Stomach (tissue), 8 donors: ENCODE measurements at regions not wholly inside any gene's neighbourhood (a gene's known extent, or its start where the extent isn't known, plus 50 kb on each side); places are given as distances from the start of the nearest gene placed in this dataset.

Experiments
- DNase-seq, 2 donors: peaks; one replicate each; pipeline versions ENCODE4 v3.0.0 to v3.0.0-alpha.2; 2013 to 2019
- H3K27ac ChIP-seq, 5 donors: fragments of 200-600 bp in 4 of 5; sonication (generic) in 4 of 5; one replicate each; pipeline ENCODE4 v1.5.1; 2013 to 2019; ENCODE audit warnings: mild to moderate bottlenecking in 1 of 5, moderate library complexity in 1 of 5
- H3K27me3 ChIP-seq, 3 donors: fragments of 200-600 bp; sonication (generic); one replicate each; pipeline ENCODE4 v1.5.1; 2017 to 2019; ENCODE audit warnings: mixed run types in 1 of 3
- H3K36me3 ChIP-seq, 4 donors: fragments of 200-600 bp; sonication (generic); 1 replicate in 3 of 4; 2 replicates in 1 of 4; pipeline ENCODE4 v1.5.1; 2016 to 2019
- H3K4me1 ChIP-seq, 4 donors: fragments of 200-600 bp; sonication (generic); one replicate each; pipeline ENCODE4 v1.5.1; 2016 to 2019
- H3K4me3 ChIP-seq, 4 donors: fragments of 200-600 bp; sonication (generic) in 3 of 4; one replicate each; pipeline ENCODE4 v1.5.1; 2016 to 2019; ENCODE audit warnings: mild to moderate bottlenecking in 1 of 4
- H3K9me3 ChIP-seq, 4 donors: fragments of 200-600 bp; sonication (generic); one replicate each; pipeline ENCODE4 v1.5.1; 2016 to 2019
- EP300 ChIP-seq: sonication (generic); formaldehyde crosslinking; IDR thresholded peaks from one replicate; pipeline ENCODE4 v1.6.1; 2017; ENCODE audit warnings: antibody characterized with exemption
- POLR2A ChIP-seq, 4 donors: fragments of 450-650 bp; IDR thresholded peaks; one replicate each; pipeline ENCODE4 v1.6.1; 2016; ENCODE audit warnings: antibody characterized with exemption in 4 of 4, control low read depth in 2 of 4, mild to moderate bottlenecking in 1 of 4, moderate library complexity in 1 of 4
- POLR2AphosphoS5 ChIP-seq, 3 donors: sonication (generic); formaldehyde crosslinking; IDR thresholded peaks; one replicate each; pipeline ENCODE4 v1.6.1; 2016; ENCODE audit warnings: antibody characterized with exemption in 3 of 3
- WGBS, 5 donors: extraction: QIAGEN DNeasy Blood & Tissue Kit in 3 of 5; methylation state at CpG; one replicate each; pipeline versions ENCODE4 v1.1.5 to v1.1.7; 2013 to 2018; 5-methylcytosine and 5-hydroxymethylcytosine counted together
- intact Hi-C: fragments of 100-400 bp; cut with DNase I; formaldehyde crosslinking; loops from one replicate; pipeline ENCODE4 v1.15.1; 2023; ENCODE audit warnings: low total_unique reads
- TF ChIP-seq, protein P1 (sequence below), 7 experiments: fragments of 450-650 bp in 4 of 7; fragments of 200-600 bp in 3 of 7; sonication (generic) in 3 of 7; IDR thresholded peaks; one replicate each; pipeline ENCODE4 v1.5.1; 2016 to 2019; ENCODE audit warnings: antibody characterized with exemption in 7 of 7, control low read depth in 2 of 7, mild to moderate bottlenecking in 1 of 7
- donor health status: healthy with polysubstance abuse.
- donor health status: Bipolar disorder and iron deficiency.
- donor health status: healthy.

DNA sequence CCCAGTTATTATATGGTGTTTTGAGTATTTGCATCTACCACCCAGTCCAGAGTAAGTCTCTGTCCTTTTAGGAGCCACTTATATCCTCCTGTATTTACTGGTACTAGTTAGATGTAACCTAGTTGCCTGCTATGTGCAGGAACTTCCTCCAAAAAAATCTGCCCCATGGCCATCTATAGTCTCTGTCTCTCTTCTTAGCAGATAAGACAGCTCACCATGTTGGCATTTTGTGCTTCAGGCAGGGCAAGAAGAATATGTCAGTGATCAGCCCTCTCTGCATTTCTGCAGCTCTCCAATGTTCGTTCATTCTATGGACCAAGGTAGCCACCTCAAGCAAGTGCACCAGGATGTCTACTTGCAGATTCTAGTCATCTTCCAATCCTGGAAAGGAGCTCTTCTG lies 446.5 kb downstream of the TLE1 start:
- intact Hi-C loops, result no loop called here
- WGBS, 5 donors, result 89 to 94% (median 93%) methylated on average over 1 of the region's 1 CpG
- TF ChIP-seq, protein P1, sequence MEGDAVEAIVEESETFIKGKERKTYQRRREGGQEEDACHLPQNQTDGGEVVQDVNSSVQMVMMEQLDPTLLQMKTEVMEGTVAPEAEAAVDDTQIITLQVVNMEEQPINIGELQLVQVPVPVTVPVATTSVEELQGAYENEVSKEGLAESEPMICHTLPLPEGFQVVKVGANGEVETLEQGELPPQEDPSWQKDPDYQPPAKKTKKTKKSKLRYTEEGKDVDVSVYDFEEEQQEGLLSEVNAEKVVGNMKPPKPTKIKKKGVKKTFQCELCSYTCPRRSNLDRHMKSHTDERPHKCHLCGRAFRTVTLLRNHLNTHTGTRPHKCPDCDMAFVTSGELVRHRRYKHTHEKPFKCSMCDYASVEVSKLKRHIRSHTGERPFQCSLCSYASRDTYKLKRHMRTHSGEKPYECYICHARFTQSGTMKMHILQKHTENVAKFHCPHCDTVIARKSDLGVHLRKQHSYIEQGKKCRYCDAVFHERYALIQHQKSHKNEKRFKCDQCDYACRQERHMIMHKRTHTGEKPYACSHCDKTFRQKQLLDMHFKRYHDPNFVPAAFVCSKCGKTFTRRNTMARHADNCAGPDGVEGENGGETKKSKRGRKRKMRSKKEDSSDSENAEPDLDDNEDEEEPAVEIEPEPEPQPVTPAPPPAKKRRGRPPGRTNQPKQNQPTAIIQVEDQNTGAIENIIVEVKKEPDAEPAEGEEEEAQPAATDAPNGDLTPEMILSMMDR (IDR thresholded peaks at IDR 0.05), result no peak
- TF ChIP-seq POLR2A (IDR thresholded peaks at IDR 0.05), result no peak
- TF ChIP-seq EP300, result no peak
- no peak for TF ChIP-seq POLR2AphosphoS5 (IDR thresholded peaks at IDR 0.05)
- H3K4me3 ChIP-seq, result no peak overlapping the region
- no peak overlapping the region for H3K27ac ChIP-seq
- H3K36me3 ChIP-seq, result no peaks in the 10 kb centered on the region
- H3K9me3 ChIP-seq, result no peaks in the 10 kb centered on the region
- H3K27me3 ChIP-seq, result no peaks in the 10 kb centered on the region
- DNase-seq, result no peak
- H3K4me1 ChIP-seq, result no peaks in the 10 kb centered on the region

DNA sequence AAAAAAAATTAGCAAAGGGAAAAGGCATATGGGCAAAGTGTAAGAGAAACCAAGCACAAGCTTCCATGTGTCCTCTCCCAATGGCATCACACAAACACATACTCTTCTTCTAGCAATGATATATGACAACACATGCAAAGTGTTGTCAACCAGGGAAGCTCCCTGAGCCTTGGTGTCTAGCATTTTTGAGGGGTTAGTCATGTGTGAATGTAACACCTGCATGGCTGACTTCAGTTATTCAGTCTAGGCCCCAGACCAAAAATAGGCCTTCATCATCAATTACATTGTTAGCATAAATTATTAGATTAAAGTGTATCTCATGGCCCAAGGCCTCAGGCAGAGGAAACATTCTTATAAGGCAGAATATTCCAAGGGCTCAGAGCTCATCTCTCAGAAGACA lies 450.0 kb downstream of the TLE1 start:
- no peaks in the 10 kb centered on the region for H3K4me1 ChIP-seq

DNA sequence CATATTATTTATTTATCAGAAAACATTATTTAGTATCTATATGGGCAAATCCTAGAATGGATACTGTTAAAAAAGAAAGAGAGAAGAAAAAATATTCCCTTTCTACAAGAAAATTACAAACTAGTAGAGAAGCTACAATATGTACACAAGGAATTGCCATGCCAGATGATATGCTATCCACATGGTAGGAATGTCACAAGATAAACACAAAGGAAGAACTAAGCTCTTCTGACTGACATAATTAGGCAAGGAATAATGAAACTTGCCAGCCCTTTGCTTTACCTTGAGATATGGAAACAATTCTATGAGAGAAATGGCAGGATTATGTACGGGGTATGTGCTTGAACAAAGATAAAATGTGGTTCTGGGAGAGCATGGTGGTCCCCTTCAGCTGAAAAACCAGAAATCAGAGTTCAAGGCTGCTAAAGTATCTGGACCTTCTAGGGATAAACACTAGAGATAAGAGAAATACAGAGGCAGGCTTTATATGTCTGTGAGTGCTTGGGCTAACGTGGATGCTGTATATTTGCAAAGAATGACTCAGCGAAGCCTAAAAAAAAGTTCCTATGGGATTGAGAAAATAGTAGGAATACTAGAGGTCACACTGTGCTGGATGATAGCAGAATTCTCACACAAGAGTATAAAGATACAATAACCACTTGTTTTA lies 451.6 kb downstream of the TLE1 start:
- TF ChIP-seq POLR2A (IDR thresholded peaks at IDR 0.05) (no peak), POLR2AphosphoS5 (IDR thresholded peaks at IDR 0.05) (no peak), EP300 (no peak)
- TF ChIP-seq, protein P1 (IDR thresholded peaks at IDR 0.05), result no peak
- Histone ChIP-seq H3K27ac (no peak overlapping the region), H3K36me3 (no peaks in the 10 kb centered on the region), H3K27me3 (no peaks in the 10 kb centered on the region), H3K4me3 (no peak overlapping the region), H3K9me3 (no peaks in the 10 kb centered on the region), H3K4me1 (no peaks in the 10 kb centered on the region)
- WGBS, 5 donors, result 42 to 62% (median 45%) methylated on average over 3 of the region's 3 CpGs
- no peak for DNase-seq
- intact Hi-C loops, result no loop called here

More for the DNA sequence above, 450.0 kb downstream of the TLE1 start:
- DNase-seq, result no peak
- Histone ChIP-seq H3K27ac (no peak overlapping the region), H3K4me3 (no peak overlapping the region), H3K36me3 (no peaks in the 10 kb centered on the region), H3K27me3 (no peaks in the 10 kb centered on the region), H3K9me3 (no peaks in the 10 kb centered on the region)
- TF ChIP-seq POLR2A (IDR thresholded peaks at IDR 0.05) (no peak), POLR2AphosphoS5 (IDR thresholded peaks at IDR 0.05) (no peak), EP300 (no peak)
- TF ChIP-seq, protein P1 (IDR thresholded peaks at IDR 0.05), result no peak
- intact Hi-C loops, result no loop called here

DNA sequence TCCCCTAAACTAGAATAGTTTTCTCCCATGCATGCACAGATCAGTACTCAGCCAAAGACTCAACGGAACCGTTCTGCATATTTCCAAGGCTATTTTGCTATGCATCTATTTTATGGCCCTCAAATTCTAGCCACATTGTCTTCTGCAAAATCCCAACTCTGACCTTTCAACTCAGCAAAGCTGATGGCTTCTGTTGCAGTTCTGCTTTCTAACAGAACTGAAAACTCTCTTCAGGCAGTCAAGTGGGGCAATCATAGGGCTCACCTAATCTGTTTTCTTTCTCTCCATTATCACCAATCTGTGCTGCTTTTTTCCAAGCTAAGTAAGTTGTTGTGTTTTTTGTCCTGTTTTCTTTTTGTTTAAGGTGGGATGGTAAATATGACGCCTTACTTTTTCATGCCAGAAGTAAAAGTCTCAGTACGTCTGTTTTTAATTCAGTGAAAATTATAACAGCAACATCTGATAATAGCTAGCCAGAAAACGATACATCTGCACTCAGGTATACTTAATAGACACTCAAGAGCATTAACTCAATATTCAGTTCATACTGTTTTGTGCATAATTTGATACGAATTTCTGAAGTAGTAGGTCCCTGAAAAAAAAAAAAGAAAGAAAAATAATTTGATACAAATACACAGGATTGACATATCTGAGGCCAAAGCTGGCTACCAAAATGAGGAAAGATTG lies 454.3 kb downstream of the TLE1 start:
- Histone ChIP-seq H3K27ac (no peak overlapping the region), H3K27me3 (no peaks in the 10 kb centered on the region), H3K4me3 (no peak overlapping the region), H3K4me1 (no peaks in the 10 kb centered on the region), H3K36me3 (no peaks in the 10 kb centered on the region), H3K9me3 (no peaks in the 10 kb centered on the region)
- TF ChIP-seq, protein P1 (IDR thresholded peaks at IDR 0.05), result no peak
- TF ChIP-seq POLR2AphosphoS5 (IDR thresholded peaks at IDR 0.05), result no peak
- TF ChIP-seq EP300, result no peak
- no peak for TF ChIP-seq POLR2A (IDR thresholded peaks at IDR 0.05)
- 79 to 86% (median 82%) methylated on average over 6 of the region's 6 CpGs for WGBS, 5 donors
- DNase-seq, result no peak
- intact Hi-C loops, result no loop called here
